ENCODE measurements at regions not wholly inside any gene's neighbourhood (a gene's known extent, or its start where the extent isn't known, plus 50 kb on each side); places are given as distances from the start of the nearest gene placed in this dataset.

DNA sequence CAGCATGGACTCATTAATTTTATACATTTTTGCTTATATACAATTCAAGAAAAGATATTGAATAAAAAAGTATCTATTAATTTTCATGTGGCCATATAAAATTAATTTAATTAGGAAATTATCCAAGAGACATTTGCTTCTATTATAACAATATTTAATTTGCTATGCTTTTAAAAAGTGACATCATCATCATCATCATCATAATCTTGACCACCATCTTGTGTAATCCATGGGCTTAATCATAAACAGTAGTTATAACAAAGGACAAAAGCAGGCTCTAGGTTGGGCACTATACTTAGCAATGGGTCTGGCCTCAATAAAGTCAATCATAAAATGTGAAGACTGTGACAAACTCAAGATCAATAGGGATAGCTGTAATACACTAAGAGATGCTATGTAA, 1031.6 kb downstream of the SLITRK1 start:
- no peak for TF ChIP-seq CTCF (IDR thresholded peaks at IDR 0.05)
- Histone ChIP-seq H3K4me3 (ENCODE audit: low read depth, low read length) (no peak overlapping the region), H3K4me2 (ENCODE audit: low read length) (no peak overlapping the region), H3K4me1 (no peaks in the 10 kb centered on the region), H2AFZ (no peak overlapping the region), H3K9me3 (ENCODE audit: control insufficient read depth, low read length) (no peaks in the 10 kb centered on the region), H3K27me3 (ENCODE audit: control insufficient read depth, insufficient read depth, low read length) (no peaks in the 10 kb centered on the region), H3K79me2 (no peaks in the 10 kb centered on the region), H3K36me3 (ENCODE audit: control insufficient read depth, insufficient read depth, low read length) (no peaks in the 10 kb centered on the region), H3K27ac (no peak overlapping the region), H3K9ac (no peak overlapping the region)

- Histone ChIP-seq H3K27me3 (ENCODE audit: control insufficient read depth, insufficient read depth, low read length) (no peaks in the 10 kb centered on the region), H3K4me1 (no peaks in the 10 kb centered on the region), H2AFZ (no peak overlapping the region), H3K9ac (no peak overlapping the region), H3K27ac (no peak overlapping the region), H3K4me3 (ENCODE audit: low read depth, low read length) (no peak overlapping the region), H3K36me3 (ENCODE audit: control insufficient read depth, insufficient read depth, low read length) (no peaks in the 10 kb centered on the region), H3K79me2 (no peaks in the 10 kb centered on the region), H3K4me2 (ENCODE audit: low read length) (no peak overlapping the region), H3K9me3 (ENCODE audit: control insufficient read depth, low read length) (no peaks in the 10 kb centered on the region)
- no peak for TF ChIP-seq CTCF (IDR thresholded peaks at IDR 0.05)
Measured at GRCh38 chr13:82848766-82849165, 1033.5 kb downstream of the SLITRK1 start.

DNA sequence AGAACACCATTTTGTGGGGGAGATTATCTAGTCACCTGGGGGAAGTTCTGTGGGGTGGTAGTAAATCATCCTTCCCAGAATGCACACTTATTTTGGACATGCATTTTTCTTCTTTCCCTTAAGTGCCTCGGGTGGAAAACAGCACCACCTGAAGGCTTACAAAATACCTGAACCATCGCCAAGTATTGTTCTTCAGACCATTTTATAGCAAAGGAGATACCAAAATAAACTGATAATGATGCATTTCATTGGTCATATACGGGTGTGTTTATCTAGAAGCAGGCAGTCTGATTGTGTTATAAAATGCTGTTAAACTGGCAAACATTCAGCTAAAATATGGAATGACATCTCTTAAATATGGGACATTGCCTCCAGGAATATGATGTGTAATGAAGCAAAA, 1034.7 kb downstream of the SLITRK1 start:
- H3K79me2 ChIP-seq = no peaks in the 10 kb centered on the region
- H3K9ac ChIP-seq = no peak overlapping the region
- H3K9me3 ChIP-seq (ENCODE audit: control insufficient read depth, low read length) = no peaks in the 10 kb centered on the region
- no peak overlapping the region for H2AFZ ChIP-seq
- no peaks in the 10 kb centered on the region for H3K27me3 ChIP-seq (ENCODE audit: control insufficient read depth, insufficient read depth, low read length)
- H3K4me2 ChIP-seq (ENCODE audit: low read length) = no peak overlapping the region
- no peaks in the 10 kb centered on the region for H3K36me3 ChIP-seq (ENCODE audit: control insufficient read depth, insufficient read depth, low read length)
- no peaks in the 10 kb centered on the region for H3K4me1 ChIP-seq
- H3K27ac ChIP-seq = no peak overlapping the region
- H3K4me3 ChIP-seq (ENCODE audit: low read depth, low read length) = no peak overlapping the region
- no peak for TF ChIP-seq CTCF (IDR thresholded peaks at IDR 0.05)

- TF ChIP-seq CTCF (IDR thresholded peaks at IDR 0.05) = no peak
Measured at GRCh38 chr13:82833923-82834322, 1048.4 kb downstream of the SLITRK1 start.

GRCh38 chr13:82829040-82829439, 1053.2 kb downstream of the SLITRK1 start:
- no peak for TF ChIP-seq CTCF (IDR thresholded peaks at IDR 0.05)
- Histone ChIP-seq H3K9me3 (ENCODE audit: control insufficient read depth, low read length) (no peaks in the 10 kb centered on the region), H3K27me3 (ENCODE audit: control insufficient read depth, insufficient read depth, low read length) (no peaks in the 10 kb centered on the region), H3K4me3 (ENCODE audit: low read depth, low read length) (no peak overlapping the region), H3K4me1 (no peaks in the 10 kb centered on the region), H3K36me3 (ENCODE audit: control insufficient read depth, insufficient read depth, low read length) (no peaks in the 10 kb centered on the region), H3K9ac (no peak overlapping the region), H3K4me2 (ENCODE audit: low read length) (no peak overlapping the region), H2AFZ (no peak overlapping the region), H3K27ac (no peak overlapping the region), H3K79me2 (no peaks in the 10 kb centered on the region)

More at GRCh38 chr13:82833923-82834322, 1048.4 kb downstream of the SLITRK1 start:
- no peak overlapping the region for H3K4me2 ChIP-seq (ENCODE audit: low read length)
- no peak overlapping the region for H3K27ac ChIP-seq
- no peaks in the 10 kb centered on the region for H3K27me3 ChIP-seq (ENCODE audit: control insufficient read depth, insufficient read depth, low read length)
- no peak overlapping the region for H3K9ac ChIP-seq
- no peaks in the 10 kb centered on the region for H3K9me3 ChIP-seq (ENCODE audit: control insufficient read depth, low read length)
- H3K4me3 ChIP-seq (ENCODE audit: low read depth, low read length) = no peak overlapping the region
- H2AFZ ChIP-seq = no peak overlapping the region
- no peaks in the 10 kb centered on the region for H3K4me1 ChIP-seq
- H3K36me3 ChIP-seq (ENCODE audit: control insufficient read depth, insufficient read depth, low read length) = no peaks in the 10 kb centered on the region
- no peaks in the 10 kb centered on the region for H3K79me2 ChIP-seq
